ENCODE measurements at regions not wholly inside any gene's neighbourhood (a gene's known extent, or its start where the extent isn't known, plus 50 kb on each side); places are given as distances from the start of the nearest gene placed in this dataset.

GRCh38 chr20:57780398-57780797 lies 70.6 kb upstream of the PMEPA1 start:
- TF ChIP-seq, protein P1, sequence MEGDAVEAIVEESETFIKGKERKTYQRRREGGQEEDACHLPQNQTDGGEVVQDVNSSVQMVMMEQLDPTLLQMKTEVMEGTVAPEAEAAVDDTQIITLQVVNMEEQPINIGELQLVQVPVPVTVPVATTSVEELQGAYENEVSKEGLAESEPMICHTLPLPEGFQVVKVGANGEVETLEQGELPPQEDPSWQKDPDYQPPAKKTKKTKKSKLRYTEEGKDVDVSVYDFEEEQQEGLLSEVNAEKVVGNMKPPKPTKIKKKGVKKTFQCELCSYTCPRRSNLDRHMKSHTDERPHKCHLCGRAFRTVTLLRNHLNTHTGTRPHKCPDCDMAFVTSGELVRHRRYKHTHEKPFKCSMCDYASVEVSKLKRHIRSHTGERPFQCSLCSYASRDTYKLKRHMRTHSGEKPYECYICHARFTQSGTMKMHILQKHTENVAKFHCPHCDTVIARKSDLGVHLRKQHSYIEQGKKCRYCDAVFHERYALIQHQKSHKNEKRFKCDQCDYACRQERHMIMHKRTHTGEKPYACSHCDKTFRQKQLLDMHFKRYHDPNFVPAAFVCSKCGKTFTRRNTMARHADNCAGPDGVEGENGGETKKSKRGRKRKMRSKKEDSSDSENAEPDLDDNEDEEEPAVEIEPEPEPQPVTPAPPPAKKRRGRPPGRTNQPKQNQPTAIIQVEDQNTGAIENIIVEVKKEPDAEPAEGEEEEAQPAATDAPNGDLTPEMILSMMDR (IDR thresholded peaks at IDR 0.05; ENCODE audit: low read depth, low read length): no peak
- DNase-seq (ENCODE audit: extremely low read depth, low read depth): no peak

- no peak for DNase-seq (ENCODE audit: extremely low read depth, low read depth)
- TF ChIP-seq, protein P1 (IDR thresholded peaks at IDR 0.05; ENCODE audit: low read depth, low read length): no peak
Measured at GRCh38 chr20:57779401-57780003, 69.7 kb upstream of the PMEPA1 start.

GRCh38 chr20:57777911-57778310 lies 68.1 kb upstream of the PMEPA1 start:
- no peak for DNase-seq (ENCODE audit: extremely low read depth, low read depth)
- TF ChIP-seq, protein P1 (IDR thresholded peaks at IDR 0.05; ENCODE audit: low read depth, low read length): no peak

DNA sequence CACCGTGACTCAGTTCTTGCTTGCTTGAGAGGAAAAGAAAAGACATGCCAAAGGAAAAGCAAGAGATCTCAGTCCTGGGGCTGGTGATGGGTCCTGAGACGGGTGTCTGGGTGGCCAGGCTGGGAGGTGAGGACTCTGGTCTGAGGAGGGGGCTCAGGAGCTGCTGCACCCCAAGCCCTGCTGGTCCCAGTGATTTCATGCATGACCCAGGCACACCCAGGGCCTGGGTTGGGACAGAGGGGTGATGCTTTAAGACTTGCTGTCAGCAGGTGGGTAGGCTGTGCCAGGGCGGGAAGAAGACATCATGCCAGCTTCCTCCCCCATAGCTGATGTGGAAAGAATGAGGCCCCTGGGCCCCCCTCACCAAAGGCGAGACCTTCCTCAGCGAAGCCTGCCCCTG lies 65.1 kb upstream of the PMEPA1 start:
- no peak for DNase-seq (ENCODE audit: extremely low read depth, low read depth)
- TF ChIP-seq, protein P1 (IDR thresholded peaks at IDR 0.05; ENCODE audit: low read depth, low read length): no peak

DNA sequence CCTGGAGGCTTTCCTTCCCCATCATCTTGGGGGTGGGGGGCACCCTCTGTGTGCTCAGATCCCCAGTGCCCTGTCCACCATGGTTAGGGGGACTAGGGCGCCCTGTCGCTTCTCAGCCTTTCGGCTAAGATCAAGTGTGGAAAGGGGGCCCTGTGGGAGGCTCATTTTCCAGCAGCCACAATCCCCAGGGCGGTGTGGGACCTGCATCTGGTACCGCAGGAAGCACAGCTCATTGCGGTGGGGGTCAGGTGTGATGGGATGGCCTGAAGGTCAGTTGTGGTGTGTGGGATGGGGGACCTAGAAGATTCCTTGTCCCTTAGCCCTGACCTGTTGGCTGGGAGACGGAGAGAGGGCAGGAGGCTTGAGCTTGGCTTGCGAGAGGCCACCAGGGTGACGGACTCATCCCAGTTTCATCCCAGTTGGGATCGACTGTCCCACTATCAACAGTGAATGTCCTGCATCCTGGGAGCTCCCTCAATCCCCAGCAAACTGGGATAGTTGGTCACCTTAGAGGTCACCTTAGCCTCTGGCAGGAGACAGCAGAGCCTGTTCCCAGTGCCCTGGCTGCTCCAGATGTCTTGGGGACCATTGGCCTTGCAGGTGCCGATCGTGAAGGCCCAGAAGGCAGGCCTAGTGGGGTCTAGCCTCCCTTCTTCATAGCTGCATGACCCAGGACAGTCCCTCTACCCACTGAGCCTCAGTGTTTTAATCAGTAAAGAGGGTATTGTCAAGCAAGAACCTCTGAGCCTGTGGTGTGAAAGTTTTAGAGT lies 64.5 kb upstream of the PMEPA1 start:
- DNase-seq (ENCODE audit: extremely low read depth, low read depth): no peak
- TF ChIP-seq, protein P1 (IDR thresholded peaks at IDR 0.05; ENCODE audit: low read depth, low read length): no peak

DNA sequence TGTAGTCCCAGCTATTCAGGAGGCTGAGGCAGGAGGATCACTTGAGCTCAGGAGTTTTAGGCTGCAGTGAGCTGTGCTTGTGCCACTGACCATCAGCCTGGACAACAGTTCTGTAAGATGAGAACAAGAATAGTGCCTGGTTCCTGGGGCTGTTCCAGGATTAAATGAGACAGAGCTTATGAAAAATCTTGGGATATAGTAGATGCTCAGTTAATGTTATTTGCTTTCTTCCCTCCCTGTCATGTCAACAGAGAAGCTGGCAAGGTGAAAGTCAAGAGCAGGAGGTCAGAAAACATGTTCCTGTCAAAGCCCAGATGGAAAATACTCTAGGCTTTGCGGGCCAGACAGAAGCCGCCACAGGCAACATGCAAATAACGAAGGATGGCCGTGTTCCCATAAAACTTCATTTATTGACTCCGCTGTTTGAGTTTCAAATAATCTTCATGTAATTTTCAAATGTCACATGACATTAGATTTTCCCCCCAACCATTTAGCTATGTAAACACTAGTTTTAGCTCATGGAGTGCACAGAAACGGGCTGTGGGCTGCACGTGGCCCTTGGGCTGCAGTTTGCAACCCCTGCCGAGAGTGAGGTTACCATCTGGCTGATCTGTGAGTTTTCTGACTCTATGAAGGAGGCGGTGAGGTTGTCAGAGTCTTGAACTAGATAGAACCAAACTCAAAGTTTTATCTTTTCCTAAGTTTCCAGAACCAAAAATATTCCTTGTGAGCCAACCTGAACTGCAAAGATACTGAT lies 63.4 kb upstream of the PMEPA1 start:
- DNase-seq (ENCODE audit: extremely low read depth, low read depth): no peak
- TF ChIP-seq, protein P1 (IDR thresholded peaks at IDR 0.05; ENCODE audit: low read depth, low read length): no peak
